ENCODE measurements at regions not wholly inside any gene's neighbourhood (a gene's known extent, or its start where the extent isn't known, plus 50 kb on each side); places are given as distances from the start of the nearest gene placed in this dataset.

DNA sequence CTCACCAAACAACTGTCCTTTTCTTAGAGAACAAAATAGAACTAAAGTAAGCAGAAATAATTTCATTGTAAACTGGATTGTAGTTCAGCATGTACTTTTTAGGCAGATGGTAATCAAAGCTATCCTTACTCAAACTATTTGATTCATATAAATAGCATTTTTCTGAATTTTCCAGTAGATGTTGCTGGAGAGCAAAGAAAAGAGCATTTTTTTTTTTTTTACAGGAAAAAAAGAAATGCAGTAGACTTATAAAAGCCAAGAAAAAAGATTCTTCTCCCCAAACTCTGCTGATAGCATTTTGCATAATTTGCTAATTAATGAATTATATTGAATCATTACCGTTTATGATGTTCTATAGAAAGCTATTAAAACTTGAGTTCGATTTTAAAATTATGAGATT lies 715.3 kb upstream of the WWC1 start:
- no peak for DNase-seq

DNA sequence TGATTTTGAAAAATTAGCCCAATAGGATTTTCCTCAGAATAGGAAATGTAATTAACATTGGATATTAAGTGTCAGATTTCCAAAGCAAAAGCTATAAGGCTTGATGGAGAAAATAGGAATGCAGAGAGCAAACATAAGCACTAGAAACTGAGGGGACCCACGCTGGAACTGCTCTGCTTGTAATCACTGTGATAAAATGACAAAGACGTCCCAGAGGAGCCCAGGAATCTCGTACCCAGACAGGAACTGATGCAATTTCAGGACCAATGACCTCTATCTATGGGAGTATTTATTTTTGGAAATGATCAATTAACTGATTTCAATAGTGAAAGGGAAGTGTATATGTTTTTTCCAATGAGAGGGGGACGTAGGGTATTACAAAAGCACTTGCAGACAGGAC lies 714.5 kb upstream of the WWC1 start:
- no peak for DNase-seq

DNA sequence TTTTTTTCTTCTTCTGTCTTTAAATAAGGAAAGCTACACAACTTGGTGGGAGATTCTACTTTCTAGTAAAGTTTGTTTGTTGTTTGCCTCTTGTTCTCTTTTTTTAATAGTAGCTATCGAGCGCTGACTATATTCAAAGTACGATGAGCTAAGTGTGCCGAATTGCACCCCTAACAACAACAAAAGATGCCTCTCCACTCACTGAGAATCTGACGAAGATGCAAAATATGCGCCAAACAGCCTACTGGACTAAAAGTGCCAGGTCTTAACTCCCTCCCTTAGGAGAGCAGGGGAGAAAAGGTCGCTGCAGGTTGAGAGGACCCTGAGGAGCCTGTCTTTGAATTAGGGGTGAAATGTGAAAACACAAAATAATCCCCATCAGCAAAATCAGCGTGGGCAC lies 713.8 kb upstream of the WWC1 start:
- DNase-seq: no peak

DNA sequence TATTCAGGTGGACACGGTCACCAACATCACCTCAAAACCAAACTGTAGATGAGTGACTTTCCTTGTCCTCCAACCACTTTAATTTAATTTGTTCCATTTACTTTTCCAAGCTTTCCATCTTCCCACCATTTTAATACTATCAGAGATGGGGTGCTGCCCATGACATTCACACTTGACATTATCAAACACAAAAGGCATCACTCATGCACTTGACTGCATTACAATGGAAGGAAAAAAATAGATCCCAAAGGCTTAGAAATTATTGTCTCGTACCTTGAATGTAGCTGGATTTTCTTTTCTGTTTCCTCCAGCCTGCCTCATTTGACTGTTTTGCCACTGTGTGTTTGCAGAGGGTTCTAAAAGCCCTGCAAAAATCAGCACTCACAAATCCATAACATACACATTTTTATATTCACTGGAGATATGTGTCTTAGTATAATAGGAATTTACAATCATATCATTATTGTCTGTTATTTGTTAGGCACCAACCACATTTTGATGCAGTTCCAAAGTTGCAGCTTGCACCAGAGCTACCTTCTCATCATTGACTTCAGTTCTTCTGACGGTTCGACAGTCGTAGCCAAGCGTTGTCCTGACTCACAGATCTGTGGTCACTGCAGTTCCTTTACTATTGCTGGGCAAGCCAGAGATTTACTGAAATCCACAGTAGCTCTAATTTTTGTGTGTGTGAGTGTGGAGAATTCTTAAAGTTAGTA lies 712.3 kb upstream of the WWC1 start:
- no peak for DNase-seq

DNA sequence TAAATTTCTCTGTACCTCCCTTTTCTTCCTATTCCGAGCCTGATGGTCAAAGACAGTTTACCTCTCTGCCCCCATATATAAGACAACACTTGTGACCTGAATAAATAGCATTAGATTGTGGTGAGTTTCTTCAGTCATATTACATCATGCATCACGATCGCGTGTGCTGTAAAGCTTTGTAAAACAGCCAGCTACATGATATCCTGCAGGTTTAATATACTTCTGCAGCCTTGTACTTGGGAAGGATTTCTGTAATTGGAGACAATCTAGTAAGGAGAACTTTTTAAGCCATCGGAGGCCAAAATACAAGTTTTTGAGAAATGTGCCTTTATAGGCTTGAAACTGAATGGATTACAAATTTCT lies 711.8 kb upstream of the WWC1 start:
- DNase-seq: no peak

DNA sequence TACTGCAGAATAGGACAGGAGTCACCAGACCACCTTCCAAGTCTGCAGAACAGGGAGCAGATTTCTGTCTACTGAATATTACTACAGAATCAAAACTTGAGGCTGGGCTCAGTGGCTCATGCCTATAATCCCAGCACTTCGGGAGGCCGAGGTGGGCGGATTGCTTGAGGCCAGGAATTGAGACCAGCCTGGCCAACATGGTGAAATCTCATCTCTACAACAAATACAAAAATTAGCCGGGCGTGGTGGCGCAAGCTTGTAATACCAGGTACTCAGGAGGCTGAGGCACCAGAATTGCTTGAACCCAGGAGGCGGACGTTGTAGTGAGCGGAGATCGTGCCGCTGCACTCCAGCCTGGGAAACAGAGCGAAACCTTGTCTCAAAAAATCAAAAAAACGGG lies 710.8 kb upstream of the WWC1 start:
- DNase-seq: no peak

DNA sequence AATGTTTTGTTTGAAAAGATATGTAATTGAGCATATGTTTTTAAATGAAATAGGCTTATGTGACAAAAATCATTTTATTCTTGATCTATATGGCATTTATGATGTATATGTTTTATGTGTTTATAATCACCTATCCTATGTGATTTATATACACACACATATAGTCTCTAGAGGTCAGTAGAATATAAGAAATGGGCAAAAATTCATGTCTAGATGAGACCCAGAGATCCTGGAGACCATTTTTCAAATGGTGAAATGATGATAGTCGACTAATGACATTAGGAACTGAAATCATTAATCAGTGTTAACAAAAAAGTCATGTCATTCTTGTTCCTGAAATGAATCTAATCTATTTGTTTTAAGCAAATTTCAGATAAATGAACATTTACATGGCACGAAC lies 709.2 kb upstream of the WWC1 start:
- no peak for DNase-seq

DNA sequence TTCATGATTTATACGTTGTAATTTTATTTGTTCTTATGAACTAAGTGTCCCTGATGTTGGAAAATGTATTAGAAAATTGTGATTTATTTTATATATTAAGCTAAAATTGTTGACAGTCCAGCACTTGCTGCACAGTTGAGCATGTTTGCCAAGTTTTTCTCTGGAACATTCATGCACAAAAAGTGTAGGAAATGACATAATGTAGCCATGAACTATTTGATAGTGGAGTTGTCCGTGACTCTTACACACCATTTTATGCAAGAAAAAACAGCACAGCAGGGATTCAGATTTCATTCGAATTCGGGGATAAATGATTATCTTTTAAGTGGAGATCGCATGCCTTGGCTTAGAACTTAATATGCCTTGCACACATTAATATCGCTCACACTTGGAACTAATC lies 708.6 kb upstream of the WWC1 start:
- DNase-seq: no peak

DNA sequence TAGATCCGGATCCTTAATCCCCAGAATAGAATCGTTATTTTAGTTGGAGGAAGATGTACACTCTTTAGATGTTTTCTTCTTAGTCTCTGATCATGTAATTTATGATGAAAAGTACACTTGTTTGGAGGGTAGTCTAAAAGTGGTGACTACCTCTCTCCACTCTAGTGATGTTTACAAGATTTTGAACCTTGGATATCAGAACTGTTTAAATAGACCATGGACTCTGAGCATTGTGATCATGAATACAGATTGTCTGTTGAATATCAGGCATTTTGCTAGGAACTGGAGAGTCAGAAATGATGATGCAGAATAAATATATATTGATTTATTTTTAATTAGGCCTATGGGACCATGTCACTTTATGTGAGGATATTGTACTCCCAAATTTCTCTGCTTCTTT lies 706.3 kb upstream of the WWC1 start:
- DNase-seq: no peak

DNA sequence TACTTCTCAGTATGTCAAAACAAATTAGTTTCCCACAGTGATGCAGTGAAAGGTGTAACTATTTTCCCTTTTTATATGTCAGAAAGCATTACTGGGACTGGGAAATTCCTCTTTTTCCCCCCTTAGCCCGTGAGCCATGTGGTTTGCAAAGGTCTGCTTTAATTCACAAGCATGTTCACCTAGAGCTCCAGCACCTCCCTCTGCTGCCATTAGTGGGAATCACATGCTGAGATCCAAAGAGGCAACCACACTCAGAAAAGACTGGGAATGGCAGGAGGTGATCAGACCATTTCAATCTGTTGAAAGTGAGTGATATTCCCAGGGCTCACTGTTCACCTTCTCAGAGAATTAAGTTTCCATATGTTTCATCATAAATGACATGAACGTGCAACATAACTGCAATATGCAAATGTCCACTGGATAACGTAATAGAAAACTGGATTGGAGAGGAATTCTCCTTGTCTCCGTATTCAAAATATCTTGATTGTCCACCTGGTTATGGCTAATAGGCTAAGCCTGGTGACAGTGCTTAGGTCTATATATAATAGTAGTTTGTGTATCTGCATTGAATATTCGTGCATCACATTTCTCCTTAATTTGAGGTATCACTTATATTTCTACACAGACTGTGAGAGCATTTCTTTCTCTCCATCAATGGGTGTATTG lies 703.5 kb upstream of the WWC1 start:
- peak in 1 of 2 experiments; percentile 5 for DNase-seq

DNA sequence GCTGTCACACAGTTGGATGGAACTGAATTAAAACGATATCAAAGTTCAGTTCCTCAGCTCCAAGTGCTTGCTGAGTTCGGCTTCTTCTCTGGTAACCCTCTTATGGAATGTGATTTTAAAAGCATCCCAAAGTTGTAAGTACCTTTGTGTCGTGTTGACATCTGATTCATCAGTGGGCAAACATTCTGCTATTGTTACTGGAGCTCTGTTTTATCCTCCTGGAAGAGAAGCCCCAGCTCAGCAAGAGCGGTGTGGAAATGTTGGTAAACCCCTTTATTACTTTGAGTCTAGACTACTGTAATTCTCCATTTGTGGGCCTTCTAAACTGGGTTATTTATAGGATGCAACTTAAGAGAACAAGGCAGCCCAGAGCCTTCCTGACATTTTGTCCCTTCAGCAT lies 699.3 kb upstream of the WWC1 start:
- no peak for DNase-seq

DNA sequence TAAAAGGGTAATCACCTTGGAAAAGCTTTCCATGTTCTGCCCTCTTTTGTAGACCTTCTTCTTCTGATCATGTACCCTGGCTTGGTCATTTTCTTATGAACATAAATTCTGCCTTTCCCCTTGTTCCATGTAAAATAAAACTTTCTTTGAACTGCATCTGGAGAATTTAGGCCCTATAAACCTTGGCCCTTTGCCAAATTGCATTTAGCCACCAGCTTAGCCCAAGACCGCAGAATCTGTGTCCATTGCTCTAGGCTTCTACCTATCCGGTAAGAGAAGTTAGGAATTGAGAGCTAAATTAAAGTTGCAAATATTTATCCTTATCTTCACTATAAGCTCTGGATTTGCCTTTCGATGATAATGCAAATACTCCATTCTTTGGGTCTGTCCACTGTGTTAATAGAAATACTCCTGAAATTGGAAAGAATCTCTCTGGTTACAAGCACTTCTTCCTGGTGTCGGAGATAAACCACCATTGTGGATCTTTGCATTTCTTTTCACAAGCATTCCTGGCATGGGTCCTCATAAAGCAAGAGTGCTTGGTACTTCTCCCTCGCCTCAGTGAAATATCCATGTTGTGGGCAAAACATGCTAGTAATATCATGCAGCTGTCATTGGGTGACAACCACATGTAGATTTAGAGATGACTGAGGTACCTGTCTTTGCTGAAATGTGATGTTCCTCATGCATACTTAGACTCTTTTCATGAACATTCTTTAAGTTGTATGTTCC lies 698.0 kb upstream of the WWC1 start:
- no peak for DNase-seq

DNA sequence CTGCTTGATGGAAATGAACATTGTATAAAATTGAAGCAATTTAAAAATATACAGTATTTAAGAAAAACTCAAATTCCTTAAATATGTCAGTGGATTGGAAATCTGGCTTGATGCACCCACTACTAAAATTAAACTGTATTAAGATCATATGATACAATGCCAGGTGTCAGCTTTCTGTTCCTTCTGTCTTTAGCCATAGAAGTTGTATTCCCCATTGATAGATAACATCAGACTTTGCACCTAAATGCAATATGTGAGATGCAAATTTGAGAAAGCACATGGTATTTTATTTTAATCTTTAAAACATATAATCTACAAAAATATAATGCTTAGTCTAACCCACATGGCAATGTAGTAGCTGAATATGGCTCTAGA lies 697.4 kb upstream of the WWC1 start:
- DNase-seq: no peak

DNA sequence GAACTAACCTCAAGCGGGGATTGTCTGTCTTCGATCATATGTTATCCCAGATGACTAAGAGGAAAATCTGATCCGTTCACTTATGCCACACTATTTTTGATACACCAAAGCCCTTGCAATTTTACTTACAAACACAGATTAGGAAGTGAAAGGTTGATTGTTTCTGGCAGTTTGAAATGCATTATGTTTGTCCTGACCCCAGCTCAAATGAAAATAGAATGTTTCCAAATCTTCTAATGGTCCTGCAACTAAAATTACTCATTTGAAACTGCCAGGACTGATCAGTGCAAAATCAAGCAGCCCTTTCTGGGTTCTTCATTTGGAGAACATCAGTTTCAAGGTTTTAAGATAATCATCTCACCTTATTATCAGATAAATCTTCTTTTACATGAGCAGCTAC lies 696.7 kb upstream of the WWC1 start:
- DNase-seq: no peak

DNA sequence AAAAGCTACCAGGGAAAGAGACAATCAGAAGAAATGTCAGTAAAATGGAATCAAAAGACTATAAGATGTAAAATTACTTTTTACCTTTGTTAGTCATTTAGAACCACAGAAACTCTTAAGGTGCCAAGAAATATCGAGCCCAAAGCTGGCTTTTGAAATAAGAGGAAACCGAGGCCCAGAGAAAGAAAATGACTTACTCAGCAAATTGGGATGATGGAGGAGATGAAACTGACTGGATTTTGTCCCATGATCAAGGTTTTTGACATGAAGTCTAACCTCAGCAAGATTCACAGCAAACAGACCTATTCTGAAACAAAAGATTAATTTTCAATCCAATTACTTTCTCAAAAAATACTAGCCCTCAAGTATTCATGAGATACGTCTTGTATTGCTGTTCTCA lies 696.2 kb upstream of the WWC1 start:
- DNase-seq: no peak

DNA sequence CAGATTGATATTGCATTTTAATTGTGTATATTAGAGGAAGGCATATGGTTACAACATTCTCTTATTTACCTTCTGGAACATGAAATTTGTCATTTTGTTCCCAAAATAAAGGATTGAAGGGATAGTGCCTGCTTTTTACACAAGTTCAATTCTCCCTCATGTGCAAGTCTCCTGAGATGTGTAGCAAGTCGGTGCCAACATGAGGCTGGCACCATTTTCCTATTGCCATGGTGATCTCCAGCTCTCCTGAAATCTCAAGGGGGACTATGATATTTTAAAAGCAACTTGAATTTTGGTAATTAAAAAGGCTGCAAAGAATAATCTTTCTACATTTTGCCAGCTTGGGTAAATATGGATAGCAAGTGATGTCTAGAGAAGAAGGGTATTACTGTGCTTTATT lies 693.3 kb upstream of the WWC1 start:
- no peak for DNase-seq

DNA sequence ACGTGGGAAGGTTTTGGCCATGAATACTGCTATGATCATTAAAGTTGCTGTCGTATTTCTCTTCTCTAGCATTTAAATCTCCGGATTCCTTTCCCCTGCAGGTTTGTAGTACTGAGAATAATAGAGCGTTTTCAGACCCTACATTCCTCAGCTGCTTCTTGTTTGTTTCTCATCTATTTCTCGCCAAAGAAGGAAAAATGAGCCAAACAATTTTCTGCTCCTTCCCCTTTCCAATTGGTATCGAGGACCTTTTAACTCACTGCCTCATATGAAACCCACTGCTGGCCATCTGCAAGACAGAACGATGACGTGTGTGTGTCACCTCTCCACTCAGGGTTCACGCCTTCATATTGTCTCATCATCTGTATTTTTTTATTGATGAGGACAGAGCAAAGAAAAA lies 689.4 kb upstream of the WWC1 start:
- no peak for DNase-seq

DNA sequence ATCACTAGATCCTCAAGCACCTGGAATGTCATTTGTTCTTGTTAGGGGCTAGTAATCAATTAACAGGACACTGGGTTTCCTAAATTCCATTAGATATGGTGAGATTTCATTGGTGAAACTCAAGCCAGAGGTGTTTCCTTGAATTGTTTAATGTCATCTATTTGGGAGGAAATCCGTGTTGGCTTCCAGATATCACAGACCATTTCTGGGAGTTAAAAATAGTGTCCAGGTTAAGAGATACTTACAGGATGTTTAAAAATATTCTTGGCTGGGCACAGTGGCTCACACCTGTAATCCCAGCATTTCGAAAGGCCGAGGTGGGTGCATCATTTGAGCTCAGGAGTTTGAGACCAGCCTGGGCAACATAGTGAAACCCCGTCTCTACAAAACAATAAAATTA lies 688.3 kb upstream of the WWC1 start:
- no peak for DNase-seq

DNA sequence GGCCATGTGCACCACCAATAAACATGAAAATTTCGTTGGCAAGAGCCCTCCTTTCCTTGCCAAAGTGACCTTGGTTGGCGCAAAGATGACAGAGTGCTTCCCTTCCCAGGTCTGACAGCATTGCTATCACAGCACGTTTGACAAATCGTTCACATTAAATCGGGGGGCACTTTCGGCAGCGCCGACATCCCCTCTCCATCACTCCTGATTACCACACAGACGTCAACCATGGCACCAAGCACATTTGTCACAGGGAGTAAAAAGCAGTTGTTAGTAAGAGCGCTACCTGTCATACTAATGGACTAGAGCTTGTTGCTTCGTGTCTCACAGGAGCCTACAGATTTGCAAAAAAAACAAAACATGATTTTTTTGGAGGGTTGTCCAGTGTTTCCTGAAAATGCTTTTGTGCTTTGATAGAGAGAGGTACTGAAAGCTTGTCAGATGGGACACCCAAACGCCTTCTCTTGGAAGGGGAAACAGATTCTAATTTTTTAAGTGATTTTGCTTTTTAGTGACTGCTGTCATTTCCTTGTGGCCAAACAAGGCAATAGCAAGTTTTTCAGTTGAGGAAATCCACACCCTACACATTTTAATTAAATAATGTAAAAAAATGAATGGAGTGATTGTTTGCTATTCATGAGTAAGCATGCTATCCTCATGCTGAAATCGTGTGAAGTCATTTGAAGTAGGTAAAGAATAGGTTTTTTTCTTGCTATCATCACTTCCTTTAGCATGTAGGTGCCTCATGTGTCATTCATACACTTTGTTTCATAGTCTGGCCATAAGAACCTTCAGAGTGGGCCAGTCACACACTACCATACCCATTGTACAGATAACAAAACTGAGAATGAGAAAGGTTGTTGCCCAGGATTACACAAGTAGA lies 682.8 kb upstream of the WWC1 start:
- DNase-seq: no peak

DNA sequence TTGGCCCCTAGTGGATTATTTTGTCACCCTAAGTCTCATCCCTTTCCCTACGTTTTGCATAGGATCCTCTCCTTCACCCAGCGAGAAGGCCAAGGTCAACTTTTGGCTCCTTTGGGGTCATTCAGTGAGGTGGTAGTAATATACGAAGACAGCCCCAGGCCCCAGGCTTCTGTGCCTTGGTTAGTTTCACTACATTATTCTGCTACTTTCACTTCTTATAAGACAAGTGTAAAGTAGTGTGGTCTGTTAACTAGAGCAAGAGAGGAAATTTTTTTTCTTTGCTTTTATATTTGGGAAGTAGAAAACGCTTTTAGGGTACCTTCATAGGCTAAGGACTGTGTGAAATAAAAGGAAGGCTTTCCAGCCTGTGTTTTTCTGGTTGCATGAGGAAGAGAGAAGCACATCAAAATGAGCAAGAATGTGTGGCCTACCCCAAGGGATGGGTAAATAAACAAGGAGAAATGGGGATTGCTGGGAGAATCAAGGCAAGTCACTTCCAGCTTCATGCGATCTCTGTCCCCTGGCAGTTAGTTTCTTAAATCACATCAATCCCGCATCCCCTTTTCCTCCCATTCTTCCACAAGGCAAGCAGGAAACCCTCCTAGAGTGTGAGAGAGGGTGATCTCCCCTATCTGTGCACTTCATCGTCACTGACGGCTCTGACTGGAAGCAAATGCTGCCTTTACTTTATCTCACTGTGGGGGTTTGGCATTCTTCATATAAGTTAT lies 677.0 kb upstream of the WWC1 start:
- DNase-seq: no peak

DNA sequence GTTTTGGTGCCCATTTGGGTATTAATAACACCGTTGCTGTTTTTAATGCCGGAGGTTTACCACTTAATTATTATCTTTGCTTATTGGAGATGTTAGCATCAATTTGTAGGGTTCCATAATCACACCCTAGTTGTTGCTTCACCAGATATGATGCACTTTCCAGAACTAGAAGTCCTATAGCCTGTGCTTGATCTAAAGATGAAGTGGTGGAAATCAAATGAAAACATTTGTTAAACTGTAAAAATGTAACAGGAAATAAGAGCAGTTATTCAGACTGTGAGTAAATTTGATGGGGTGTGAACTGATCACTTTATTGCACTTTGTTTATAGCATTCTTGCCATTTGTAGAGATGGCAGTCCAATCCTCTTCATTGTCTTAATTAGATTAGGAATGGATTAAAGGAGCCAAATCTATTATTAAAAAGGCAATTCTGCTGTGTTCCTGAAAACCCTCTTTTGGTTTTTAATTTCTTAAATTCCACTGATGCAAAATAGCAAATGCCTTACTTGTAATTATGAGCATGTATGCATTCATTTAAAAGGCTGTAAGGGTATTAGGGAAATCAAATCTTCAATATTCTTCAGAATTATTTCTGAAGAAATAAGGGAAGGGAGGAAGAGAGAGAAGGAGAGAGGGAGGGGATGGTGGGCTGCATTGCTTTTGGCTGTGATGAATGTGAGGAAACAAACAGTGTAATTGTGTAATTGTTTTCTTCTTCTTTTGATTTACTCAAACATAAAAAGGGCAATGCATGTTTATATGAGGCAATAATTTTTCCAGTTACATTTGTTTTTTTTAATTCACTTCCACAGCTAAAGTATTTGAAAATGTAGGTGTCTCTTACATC lies 675.2 kb upstream of the WWC1 start:
- DNase-seq: no peak

DNA sequence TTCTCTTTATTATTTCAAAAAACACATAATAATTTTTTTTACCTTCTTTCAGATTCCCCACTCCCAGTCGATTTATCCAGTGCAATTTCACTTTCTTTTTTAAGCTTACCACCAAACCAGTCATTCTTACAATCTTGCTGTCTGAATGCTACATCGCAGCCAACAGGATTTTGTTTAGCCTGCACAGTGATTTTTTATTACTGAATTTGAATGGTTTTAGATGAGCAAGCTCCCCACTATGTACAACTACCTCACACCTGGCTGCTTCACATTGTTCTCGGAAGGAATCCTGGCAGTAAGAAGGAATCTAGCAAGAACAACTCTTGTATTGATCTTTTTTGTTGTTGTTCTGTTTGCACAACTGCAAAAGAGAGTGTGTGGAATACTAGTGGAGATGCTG lies 668.1 kb upstream of the WWC1 start:
- no peak for DNase-seq
